GM18873 (cell line): ENCODE measurements at regions not wholly inside any gene's neighbourhood (a gene's known extent, or its start where the extent isn't known, plus 50 kb on each side); places are given as distances from the start of the nearest gene placed in this dataset.
"Not testable (repeated sequence)": the region's sequence is repeated elsewhere in the genome, so short reads cannot be mapped to it uniquely, and the experiment has no call there.

Experiments used
- ATAC-seq: cut with Tn5 transposase; IDR thresholded peaks from one replicate; pipeline ENCODE4 v1.9.1; 2021; ENCODE audit warnings: mild to moderate bottlenecking, moderate library complexity, moderate number of reproducible peaks; ENCODE audit not compliant: unreplicated experiment, low FRiP score

DNA sequence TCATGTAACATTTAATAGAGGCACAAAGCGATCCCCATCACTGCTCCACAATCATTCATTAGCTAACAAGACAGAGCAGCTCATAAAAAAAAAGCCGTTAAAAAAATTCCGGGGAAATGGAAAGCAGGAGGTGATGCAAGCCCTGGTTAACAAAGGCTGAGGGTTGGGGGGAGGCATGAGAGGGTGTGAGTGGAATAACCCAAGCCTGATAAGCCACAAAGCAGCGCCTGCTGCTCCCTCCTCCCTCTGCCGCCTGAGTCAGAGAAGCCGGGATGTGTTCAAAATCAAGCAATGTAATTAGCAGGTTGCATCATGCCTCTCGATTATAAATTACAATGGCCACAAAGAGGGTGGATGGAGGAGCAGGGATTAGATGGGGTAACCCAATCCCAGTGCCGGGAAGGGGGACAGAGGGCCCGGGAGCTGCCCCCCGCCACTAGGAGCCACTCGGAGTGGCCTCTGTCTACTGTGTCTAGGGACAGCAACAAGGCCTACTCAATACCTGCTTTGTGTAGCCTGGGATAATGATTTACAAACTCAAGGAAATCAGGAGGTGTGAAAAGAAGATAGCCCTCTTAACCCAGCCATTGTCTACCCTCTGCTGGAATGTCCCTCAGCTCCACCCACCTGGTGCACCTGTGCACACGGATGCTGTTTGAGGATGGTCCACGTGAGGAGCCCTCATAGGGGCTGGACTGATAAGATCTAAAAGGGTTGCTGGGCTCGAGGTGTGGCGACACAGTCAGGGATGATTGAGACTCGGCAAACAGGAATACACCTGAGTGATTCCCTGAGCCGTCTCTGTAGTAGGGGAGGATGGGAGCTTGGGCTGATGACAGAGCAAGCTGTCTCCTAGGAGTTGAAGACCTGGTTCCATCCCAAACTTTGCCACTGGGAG, 156.9 kb downstream of the VEGFA start:
- no peak for ATAC-seq

DNA sequence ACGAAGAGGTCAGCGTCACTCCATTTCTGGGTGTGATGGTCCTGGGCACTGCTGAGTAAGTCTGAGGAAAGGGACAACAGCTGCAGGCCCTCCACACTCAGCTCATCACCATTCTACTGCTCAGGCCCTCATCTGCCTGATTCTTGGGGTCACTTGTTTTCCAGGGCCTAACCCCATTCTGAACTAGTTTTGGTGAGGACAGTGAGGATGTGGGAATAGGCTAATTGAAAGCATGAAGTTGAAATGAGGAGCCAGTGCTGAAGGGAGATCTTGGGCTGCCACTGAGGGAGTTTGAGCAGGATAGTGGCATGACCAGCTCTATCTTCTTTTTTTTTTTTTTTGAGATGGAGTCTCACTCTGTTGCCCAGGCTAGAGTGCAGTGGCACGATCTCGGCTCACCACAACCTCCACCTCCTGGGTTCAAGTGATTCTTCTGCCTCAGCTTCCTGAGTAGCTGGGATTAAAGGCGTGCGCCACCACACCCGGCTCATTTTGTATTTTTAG, 155.7 kb downstream of the VEGFA start:
- ATAC-seq = not testable (repeated sequence)

DNA sequence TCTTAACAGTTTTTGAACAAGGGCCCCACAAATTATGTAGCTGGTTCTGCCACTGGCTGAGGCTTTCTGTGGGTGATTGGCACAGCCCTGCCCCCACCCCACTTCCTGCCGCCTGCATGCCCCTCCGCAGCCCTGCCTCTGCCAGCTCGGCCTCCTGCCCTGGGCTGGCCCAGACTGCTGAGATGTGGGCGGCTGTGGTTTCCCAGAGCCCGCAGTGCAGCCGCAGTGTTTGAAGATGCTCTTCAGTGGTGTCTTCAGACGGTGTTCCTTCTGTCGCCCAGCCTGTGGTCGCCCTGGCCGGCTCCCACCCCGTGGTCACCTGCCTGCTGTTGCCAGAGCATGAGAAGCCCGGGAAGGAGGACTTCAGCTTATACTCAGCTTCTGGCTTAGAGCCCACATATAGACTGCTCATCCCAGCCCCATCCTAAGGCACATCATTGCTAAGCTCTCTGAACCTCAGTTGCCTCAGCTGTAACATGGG, 154.3 kb downstream of the VEGFA start:
- no peak for ATAC-seq

GRCh38 chr6:43923376-43924221, 153.6 kb downstream of the VEGFA start:
- no peak for ATAC-seq

- no peak for ATAC-seq
Observed at GRCh38 chr6:43922426-43923375, 152.7 kb downstream of the VEGFA start.

DNA sequence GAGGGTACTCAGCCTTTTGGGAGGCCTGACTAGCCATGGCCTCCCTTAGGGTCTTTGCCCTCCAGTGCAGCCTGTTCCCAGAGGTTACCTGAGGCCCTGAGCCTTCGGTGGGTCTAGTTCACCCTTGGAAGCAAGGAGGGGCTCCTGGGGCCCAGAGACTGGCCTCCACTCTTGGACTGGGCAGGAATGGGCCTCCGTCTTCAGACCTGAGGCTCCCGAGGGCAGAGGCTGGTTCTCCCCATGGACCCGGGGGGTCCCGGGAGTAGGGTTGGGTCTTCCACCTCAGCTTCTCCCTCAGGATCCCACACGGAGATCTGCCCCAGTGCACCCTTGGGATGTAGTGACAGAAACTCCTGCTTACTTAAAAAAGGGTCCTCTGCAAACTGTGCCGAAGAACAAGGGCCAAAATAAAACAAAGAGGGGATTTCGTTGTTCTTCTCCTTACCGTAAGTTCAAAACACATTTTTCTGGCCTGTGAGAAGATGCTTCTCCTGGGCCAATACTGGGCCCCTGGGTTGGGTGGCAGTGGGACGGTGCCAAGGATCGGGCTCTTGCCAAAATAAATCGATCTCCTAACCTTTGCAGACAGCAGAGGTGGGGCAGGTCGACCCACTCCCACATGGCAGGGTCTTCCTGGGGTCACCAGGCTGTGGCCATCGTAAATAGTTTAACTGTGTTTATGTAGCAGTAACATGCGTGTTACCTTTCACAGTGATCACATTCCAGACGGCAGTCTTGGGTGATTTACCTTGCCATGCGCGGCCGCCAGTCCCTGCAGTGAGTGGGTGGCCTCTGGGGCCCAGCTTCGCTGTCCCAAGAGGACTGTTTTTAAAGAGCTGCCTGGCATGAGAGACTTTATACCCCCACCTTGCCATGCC, 151.8 kb downstream of the VEGFA start:
- ATAC-seq = no peak

DNA sequence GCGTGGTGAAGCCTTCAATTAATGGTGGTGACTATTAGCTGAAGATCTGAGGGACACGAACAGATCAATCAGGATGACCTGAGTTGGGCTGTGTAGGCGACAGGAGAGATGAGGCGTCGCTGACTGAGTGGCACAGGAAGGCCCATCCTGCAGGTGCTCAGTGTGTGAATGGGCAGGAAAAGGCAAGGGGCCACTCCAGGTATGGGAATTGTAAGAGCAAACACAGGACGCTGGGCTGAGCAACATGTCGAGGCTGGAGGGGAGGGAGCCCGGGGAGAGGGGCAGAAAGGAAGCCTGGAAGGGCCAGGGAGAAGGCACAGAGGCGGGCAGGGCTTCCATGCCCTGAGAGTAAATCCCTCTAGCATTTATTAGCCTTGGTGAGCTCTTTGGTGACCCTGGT, 151.0 kb downstream of the VEGFA start:
- ATAC-seq = no peak

- ATAC-seq = no peak
Observed at GRCh38 chr6:43919774-43920173, 149.8 kb downstream of the VEGFA start.

GRCh38 chr6:43917878-43918382, 147.9 kb downstream of the VEGFA start:
- no peak for ATAC-seq

DNA sequence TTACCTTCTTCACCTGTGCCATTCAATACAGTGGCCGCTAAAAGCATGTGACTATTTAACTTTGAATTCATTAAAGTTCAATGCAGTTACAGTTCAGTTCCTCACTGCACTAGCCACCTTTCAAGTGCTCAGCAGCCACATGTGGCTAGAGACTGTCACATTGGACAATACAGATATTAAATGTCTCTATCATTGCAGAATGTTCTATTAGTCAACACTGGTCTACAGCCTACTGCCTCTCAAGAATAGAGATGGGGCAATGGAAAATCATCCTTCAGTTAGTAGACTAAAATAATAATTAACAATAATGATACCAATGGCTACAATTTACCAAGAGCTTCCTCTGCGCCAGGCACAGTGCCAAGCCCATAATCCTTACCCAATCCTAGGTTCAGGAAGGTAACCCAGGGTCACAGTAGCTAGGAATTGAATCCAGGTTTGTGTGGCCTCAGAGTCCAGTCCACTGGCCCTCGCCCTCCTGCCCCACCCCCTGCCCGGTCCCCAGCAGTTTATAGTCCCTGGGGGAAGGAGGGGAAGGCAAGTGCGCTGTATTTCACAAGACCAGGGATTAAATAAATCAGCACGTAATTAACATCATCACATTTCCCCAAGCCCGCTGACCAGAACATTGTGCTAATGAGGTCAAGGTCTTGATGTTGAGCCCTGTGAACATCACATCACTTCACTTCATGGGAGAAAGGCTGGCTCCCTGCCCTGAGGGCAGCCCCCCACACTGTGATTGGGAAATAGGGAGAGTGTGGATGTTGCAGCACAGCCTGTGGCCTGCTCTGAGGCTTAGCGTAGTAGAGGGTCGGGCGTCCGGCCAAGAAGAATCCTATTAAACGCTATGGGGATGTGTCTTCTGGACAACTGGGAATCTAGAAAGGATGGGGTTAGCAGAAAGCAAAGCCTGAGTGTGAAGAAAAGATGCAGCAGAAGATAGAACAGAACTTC, 147.2 kb downstream of the VEGFA start:
- no peak for ATAC-seq

DNA sequence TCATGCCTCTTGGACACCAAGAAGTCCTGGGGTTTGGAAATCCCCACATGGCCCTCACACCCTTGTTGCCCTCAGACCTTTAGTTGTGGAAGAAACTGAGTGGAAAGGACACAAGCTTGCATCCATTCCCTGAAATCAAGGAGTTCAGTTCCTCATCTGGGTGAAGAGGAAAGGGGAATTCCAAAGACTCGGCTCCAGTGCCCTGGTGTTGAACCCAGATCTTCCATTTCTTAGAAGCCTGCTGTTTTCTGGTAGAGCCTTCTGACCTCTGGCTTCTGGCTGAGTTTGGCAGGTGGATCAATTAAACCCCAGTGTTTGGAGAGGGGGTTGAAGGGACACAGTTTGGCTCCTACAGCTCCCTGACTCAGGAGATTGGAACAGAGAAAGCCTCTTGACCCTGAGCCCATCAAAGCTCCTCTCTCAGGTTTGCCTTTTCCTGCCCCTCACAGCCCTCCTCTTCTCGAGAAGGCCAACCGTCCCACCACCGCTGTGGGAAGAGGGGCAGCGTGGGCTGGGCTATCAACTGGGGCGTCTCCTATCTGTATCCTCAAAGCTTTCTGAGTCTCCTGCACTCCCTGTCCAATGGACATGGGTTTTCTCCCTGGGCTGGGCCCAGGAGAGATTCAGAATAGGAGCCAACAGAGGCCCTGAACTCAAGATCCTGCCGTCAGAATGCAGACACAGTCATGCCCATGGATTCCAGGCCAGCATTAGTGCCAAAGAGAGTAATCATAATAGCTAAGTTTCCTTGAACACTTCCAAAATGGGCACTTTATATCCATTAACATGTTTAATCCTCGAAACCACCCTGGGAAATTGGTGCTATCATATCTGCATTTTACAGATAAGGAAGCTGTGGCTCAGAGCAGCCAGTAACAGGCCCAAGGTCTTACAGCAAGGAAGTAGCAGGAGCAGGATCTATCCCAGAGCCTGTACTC, 146.2 kb downstream of the VEGFA start:
- no peak for ATAC-seq

GRCh38 chr6:43915208-43915869, 145.3 kb downstream of the VEGFA start:
- ATAC-seq = no peak

DNA sequence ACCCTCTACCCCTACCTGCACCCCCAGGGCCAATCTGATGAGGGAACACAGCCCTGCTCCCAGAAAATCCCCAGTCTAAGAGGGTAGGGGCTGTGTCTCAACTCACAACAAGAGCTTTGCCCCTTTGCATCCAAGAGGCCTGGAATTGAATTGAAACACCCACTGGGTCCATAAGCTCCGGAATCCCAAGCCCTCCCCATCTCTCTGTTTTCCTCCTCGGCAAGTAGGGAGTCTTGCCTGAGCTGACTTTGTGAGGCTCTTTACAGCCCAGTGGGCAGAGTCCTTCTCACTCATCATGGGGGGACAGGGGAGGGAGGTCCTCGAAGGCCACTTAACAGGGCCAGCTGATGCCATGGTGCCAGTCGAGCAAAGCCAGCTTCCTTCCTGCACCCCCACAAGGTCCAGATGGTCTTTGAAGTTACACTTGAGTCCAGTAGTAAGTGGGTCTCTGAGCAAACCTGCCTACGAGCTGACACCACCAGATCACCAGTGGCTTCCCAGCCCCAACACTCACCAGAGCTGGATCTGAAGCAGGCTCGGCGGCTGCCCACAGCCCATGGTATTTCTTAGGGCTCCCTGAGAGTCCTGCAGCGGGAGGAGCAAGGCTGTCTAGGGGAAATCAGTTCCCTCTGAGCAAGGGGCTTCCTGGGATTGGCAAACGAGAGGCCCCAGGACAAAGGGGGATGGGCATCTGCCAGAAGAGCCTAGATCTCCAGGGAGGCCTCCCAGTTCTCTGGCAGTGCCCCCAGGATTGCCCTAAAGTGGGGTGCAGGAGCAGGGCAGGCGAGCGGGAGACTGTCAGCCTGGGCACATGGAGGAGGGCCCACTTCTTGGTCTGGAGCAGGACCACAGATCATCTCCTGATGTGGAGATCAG, 144.5 kb downstream of the VEGFA start:
- ATAC-seq = no peak

DNA sequence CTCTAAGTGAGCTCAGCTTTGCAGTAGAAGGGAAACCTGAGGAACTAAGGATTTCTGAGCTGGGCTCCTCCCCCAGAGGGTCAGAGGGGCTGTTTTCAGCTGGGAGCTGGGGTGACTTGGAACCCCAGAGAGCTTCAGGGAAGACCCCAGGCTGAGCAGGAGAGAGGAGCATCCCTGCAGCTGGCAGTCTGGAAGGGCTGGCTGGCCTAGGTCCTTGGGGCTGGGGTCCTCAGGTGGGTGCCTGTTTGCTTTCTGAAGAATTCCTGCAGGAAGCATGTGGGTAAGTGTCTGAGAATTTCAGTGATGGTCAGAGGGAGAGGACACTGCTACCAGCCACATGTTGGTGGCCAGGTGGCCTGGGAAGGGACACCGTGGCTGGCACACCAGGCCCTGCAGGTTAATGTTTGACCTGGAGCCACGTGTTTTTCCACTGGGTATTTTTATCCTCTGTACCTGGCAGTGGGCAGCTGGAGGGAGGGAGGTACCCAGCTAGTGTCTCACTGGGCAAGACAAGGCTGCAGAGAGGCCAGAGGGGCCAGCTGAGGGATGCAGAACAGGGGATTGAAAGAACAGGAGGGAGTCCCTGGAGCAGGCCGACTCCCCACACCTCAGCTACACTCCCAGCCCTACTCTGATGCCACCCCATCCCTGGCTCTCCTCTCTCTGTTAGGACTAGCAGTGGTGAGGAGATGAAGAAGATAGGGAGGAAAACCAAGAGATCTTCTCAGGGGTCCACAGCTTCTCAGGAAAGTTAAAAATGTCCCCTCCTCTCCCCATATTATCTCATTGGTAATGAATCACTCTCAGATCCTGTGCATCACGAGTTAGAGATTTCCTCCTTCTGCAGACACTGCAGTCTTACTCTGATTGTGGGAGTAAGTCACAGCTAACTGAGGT, 143.6 kb downstream of the VEGFA start:
- no peak for ATAC-seq
